Stimulated activated CD4-positive, alpha-beta T cell treated with anti-CD3 and anti-CD28 coated beads, Interleukin-1b, Interleukin-23, amount 100 ng/mL, for 48 hours (primary cell): ENCODE measurements at regions not wholly inside any gene's neighbourhood (a gene's known extent, or its start where the extent isn't known, plus 50 kb on each side); places are given as distances from the start of the nearest gene placed in this dataset.
"Not testable (repeated sequence)": the region's sequence is repeated elsewhere in the genome, so short reads cannot be mapped to it uniquely, and the experiment has no call there.

Source experiments
- DNase-seq: peaks from one replicate; pipeline ENCODE4 v3.0.0-alpha.2; 2020

- DNase-seq: not testable (repeated sequence)
Measured at GRCh38 chr1:214095896-214096295, 108.1 kb downstream of the PROX1 start.

- no peak for DNase-seq
Measured at GRCh38 chr1:214101246-214101645, 113.5 kb downstream of the PROX1 start.

GRCh38 chr1:214101828-214102227 lies 114.1 kb downstream of the PROX1 start:
- DNase-seq: no peak

- DNase-seq: no peak
Measured at GRCh38 chr1:214102907-214103306, 115.1 kb downstream of the PROX1 start.

GRCh38 chr1:214103778-214104177 lies 116.0 kb downstream of the PROX1 start:
- DNase-seq: no peak

- no peak for DNase-seq
Measured at GRCh38 chr1:214106375-214106774, 118.6 kb downstream of the PROX1 start.

- no peak for DNase-seq
Measured at GRCh38 chr1:214107322-214108096, 119.7 kb downstream of the PROX1 start.

GRCh38 chr1:214108097-214108446 lies 120.3 kb downstream of the PROX1 start:
- DNase-seq: no peak

GRCh38 chr1:214111796-214112195 lies 124.0 kb downstream of the PROX1 start:
- DNase-seq: no peak

- DNase-seq: no peak
Measured at GRCh38 chr1:214116258-214116657, 128.5 kb downstream of the PROX1 start.

- no peak for DNase-seq
Measured at GRCh38 chr1:214117780-214118179, 130.0 kb downstream of the PROX1 start.

GRCh38 chr1:214120191-214120590 lies 132.4 kb downstream of the PROX1 start:
- DNase-seq: no peak

GRCh38 chr1:214120951-214121350 lies 133.2 kb downstream of the PROX1 start:
- DNase-seq: no peak

GRCh38 chr1:214122110-214122509 lies 134.3 kb downstream of the PROX1 start:
- DNase-seq: no peak

- peak; percentile 10 for DNase-seq
Measured at GRCh38 chr1:214123061-214123784, 135.4 kb downstream of the PROX1 start.

GRCh38 chr1:214124281-214124805 lies 136.6 kb downstream of the PROX1 start:
- DNase-seq: no peak

GRCh38 chr1:214124915-214125314 lies 137.1 kb downstream of the PROX1 start:
- DNase-seq: no peak

GRCh38 chr1:214125819-214126218 lies 138.0 kb downstream of the PROX1 start:
- DNase-seq: no peak

- DNase-seq: no peak
Measured at GRCh38 chr1:214126697-214127146, 138.9 kb downstream of the PROX1 start.

- no peak for DNase-seq
Measured at GRCh38 chr1:214127705-214128104, 139.9 kb downstream of the PROX1 start.

GRCh38 chr1:214135886-214136285 lies 145.1 kb upstream of the SMYD2 start:
- DNase-seq: no peak

- no peak for DNase-seq
Measured at GRCh38 chr1:214136324-214136919, 144.5 kb upstream of the SMYD2 start.

- no peak for DNase-seq
Measured at GRCh38 chr1:214141486-214141885, 139.5 kb upstream of the SMYD2 start.
